ENCODE measurements at regions not wholly inside any gene's neighbourhood (a gene's known extent, or its start where the extent isn't known, plus 50 kb on each side); places are given as distances from the start of the nearest gene placed in this dataset.

DNA sequence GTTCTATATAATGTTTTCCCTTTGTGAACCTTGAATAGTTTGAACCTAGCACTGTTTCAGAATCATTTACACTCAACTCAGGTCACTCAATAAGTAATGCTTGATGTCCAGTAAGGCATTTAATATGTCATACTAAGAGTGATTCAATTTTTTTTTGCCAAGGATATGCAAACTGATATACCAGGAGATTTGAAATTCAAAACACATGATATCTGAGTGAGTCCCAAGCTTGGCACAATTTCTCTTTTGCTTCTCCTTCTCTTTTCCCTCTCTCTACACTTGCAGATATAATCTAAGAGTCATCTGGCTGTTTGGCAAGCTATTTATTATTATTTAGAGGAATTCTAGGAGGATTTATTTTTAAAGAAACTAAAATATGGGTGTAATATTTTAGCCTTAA lies 61.6 kb upstream of the SPAG17 start:
- H3K4me3 ChIP-seq (replicated peaks in 1 of 3; ENCODE audit: insufficient read depth in 1 of 3, low read depth in 2 of 3, low read length in 3 of 3), result no peak overlapping the region
- ATAC-seq (no peak), FAIRE-seq (no peak)

More for the DNA sequence above, 61.6 kb upstream of the SPAG17 start:
- no peak for DNase-seq (ENCODE audit: low spot score)
- H3K9me3 ChIP-seq (ENCODE audit: low read length), result no peaks in the 10 kb centered on the region
- no peaks in the 10 kb centered on the region for H3K36me3 ChIP-seq (replicated peaks in 1 of 2; ENCODE audit: control insufficient read depth in 1 of 2, insufficient read depth in 2 of 2, low read length in 2 of 2)
- intact Hi-C loops (cut with micrococcal nuclease; ENCODE audit: unreplicated experiment), result loop anchor here (2.0 kb wide), 1 partner anchor 170 kb away; no protein-coding TSS in a partner anchor
- H4K20me1 ChIP-seq (ENCODE audit: insufficient read depth, low read length), result no peaks in the 10 kb centered on the region
- no peak overlapping the region for H2AFZ ChIP-seq (ENCODE audit: low read length)
- no peaks in the 10 kb centered on the region for H3K27me3 ChIP-seq (ENCODE audit: control insufficient read depth in 1 of 2, insufficient read depth in 2 of 2, low read length in 2 of 2)
- no peaks in the 10 kb centered on the region for H3K4me1 ChIP-seq (ENCODE audit: insufficient read depth, low read length)
- in situ Hi-C loops (cut with HindIII; ENCODE audit: extremely low pct_ligation_motif_present, low pct_unique_long_range_greater_than_20kb), result no loop called here
- ChIA-PET CTCF (ENCODE audit: low intra/inter-chr PET ratio, low total read pairs) (no interaction called here), POLR2A (no interaction called here)
- no peak overlapping the region for H3K9ac ChIP-seq (ENCODE audit: insufficient read depth, low read depth, low read length)
- H3K4me2 ChIP-seq (ENCODE audit: low read depth, low read length), result no peak overlapping the region
- TF ChIP-seq PITX1 (CRISPR knock-in tag; IDR thresholded peaks at IDR 0.05) (no peak), ZNF264 (CRISPR knock-in tag; IDR thresholded peaks at IDR 0.05) (no peak), ZNF543 (CRISPR knock-in tag; IDR thresholded peaks at IDR 0.05) (no peak), CENPT (CRISPR knock-in tag; IDR thresholded peaks at IDR 0.05; ENCODE audit: low read depth) (no peak), SNRNP70 (IDR thresholded peaks at IDR 0.05; ENCODE audit: low read depth, low read length) (no peak), GATAD2A (CRISPR knock-in tag; IDR thresholded peaks at IDR 0.05) (no peak), XBP1 (CRISPR knock-in tag; IDR thresholded peaks at IDR 0.05) (no peak), ZHX2 (IDR thresholded peaks at IDR 0.05; ENCODE audit: low read depth) (no peak), ZHX2 (CRISPR knock-in tag; IDR thresholded peaks at IDR 0.05; ENCODE audit: borderline replicate concordance) (no peak), ZNF891 (CRISPR knock-in tag; IDR thresholded peaks at IDR 0.05) (no peak), SMAD1 (CRISPR knock-in tag; IDR thresholded peaks at IDR 0.05; ENCODE audit: borderline replicate concordance, low read depth) (no peak), ELK4 (CRISPR knock-in tag; IDR thresholded peaks at IDR 0.05; ENCODE audit: borderline replicate concordance) (no peak)
- no TSS peak for BruUV-seq (replicated peaks)
- no peak overlapping the region for H3K27ac ChIP-seq (ENCODE audit: extremely low read length, insufficient read depth, low read length)
- H3K79me2 ChIP-seq (ENCODE audit: insufficient read depth, low read length), result no peaks in the 10 kb centered on the region
